C1 segment of cervical spinal cord (tissue), 14 donors: ENCODE measurements at regions not wholly inside any gene's neighbourhood (a gene's known extent, or its start where the extent isn't known, plus 50 kb on each side); places are given as distances from the start of the nearest gene placed in this dataset.
"Not testable (repeated sequence)": the region's sequence is repeated elsewhere in the genome, so short reads cannot be mapped to it uniquely, and the experiment has no call there.

Experiments
- DNase-seq, 14 donors: peaks; one replicate each; lab custom pipeline; 2025; lab: John Stamatoyannopoulos, UW

GRCh38 chrX:140071037-140071436 is 105.7 kb upstream of the CXorf66 start:
- DNase-seq: no peak

- no peak for DNase-seq
Measured at GRCh38 chrX:140065961-140066662, 100.8 kb upstream of the CXorf66 start.

GRCh38 chrX:140064993-140065392 is 99.7 kb upstream of the CXorf66 start:
- no peak for DNase-seq

GRCh38 chrX:140057001-140057411 is 91.7 kb upstream of the CXorf66 start:
- DNase-seq: peak in 12 of 14 donors; percentile 0 to 70 (median 28)

GRCh38 chrX:140053846-140054245 is 88.5 kb upstream of the CXorf66 start:
- DNase-seq: no peak

- DNase-seq: no peak
Measured at GRCh38 chrX:140050906-140051305, 85.6 kb upstream of the CXorf66 start.

GRCh38 chrX:140040386-140040785 is 75.1 kb upstream of the CXorf66 start:
- no peak for DNase-seq

- DNase-seq: no peak
Measured at GRCh38 chrX:140038842-140039241, 73.5 kb upstream of the CXorf66 start.

GRCh38 chrX:140034916-140035315 is 69.6 kb upstream of the CXorf66 start:
- no peak for DNase-seq

- no peak for DNase-seq
Measured at GRCh38 chrX:140022482-140022881, 57.2 kb upstream of the CXorf66 start.

- DNase-seq: not testable (repeated sequence)
Measured at GRCh38 chrX:140019134-140019533, 53.8 kb upstream of the CXorf66 start.
